ENCODE measurements at regions not wholly inside any gene's neighbourhood (a gene's known extent, or its start where the extent isn't known, plus 50 kb on each side); places are given as distances from the start of the nearest gene placed in this dataset.

DNA sequence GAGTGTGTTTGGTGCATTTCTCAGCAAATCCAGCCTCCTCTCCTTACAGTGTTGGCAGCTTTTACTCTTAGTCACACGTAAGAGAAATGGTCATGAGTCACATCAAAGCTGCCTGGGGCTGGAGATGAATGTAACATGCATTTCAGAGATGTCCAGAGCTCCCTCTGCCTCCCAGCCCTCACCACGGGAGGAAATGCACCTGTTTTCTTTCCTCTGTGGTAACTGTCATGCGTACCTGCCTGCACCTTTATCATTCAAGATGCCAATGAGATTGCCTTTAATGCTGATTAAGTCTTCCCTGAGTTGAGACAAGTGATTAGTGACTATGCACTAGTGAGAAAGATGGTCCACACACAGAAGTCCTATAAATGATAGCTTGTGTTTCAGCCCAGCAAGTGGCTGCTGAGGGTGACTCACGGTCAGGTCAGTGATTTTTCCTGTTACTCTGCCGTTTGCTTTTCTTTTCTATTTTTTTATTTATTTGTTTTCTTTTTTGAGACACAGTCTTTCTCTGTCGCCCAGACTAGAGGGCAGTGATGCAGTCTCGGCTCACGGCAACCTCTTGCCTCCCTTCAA lies 277.3 kb upstream of the FMN2 start:
- TF ChIP-seq, protein P1, sequence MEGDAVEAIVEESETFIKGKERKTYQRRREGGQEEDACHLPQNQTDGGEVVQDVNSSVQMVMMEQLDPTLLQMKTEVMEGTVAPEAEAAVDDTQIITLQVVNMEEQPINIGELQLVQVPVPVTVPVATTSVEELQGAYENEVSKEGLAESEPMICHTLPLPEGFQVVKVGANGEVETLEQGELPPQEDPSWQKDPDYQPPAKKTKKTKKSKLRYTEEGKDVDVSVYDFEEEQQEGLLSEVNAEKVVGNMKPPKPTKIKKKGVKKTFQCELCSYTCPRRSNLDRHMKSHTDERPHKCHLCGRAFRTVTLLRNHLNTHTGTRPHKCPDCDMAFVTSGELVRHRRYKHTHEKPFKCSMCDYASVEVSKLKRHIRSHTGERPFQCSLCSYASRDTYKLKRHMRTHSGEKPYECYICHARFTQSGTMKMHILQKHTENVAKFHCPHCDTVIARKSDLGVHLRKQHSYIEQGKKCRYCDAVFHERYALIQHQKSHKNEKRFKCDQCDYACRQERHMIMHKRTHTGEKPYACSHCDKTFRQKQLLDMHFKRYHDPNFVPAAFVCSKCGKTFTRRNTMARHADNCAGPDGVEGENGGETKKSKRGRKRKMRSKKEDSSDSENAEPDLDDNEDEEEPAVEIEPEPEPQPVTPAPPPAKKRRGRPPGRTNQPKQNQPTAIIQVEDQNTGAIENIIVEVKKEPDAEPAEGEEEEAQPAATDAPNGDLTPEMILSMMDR (conservative IDR thresholded peaks at IDR 0.05; ENCODE audit: low read depth, low read length), result no peak
- no peak for TF ChIP-seq EZH2 (IDR thresholded peaks at IDR 0.05; ENCODE audit: borderline replicate concordance, low read depth, low read length, poor library complexity, severe bottlenecking)
